WTC11 (cell line): ENCODE measurements at regions not wholly inside any gene's neighbourhood (a gene's known extent, or its start where the extent isn't known, plus 50 kb on each side); places are given as distances from the start of the nearest gene placed in this dataset.

Experiments
- ATAC-seq: fragments of 200-7000 bp; cut with Tn5 transposase; 2 replicates; pipeline ENCODE4 v1.10.0; 2021; ENCODE audit warnings: mild to moderate bottlenecking, moderate library complexity
- CTCF ChIA-PET: fragments of 300-600 bp; sonication (Branson Sonifier 250); formaldehyde crosslinking; loops from one replicate; lab custom pipeline; 2021; ENCODE audit warnings: antibody characterized with exemption; lab: Charles Lee
- POLR2A ChIA-PET: fragments of 350-600 bp; sonication (Branson Sonifier 250); formaldehyde crosslinking; loops from one replicate; lab custom pipeline; 2021; ENCODE audit warnings: antibody characterized with exemption; lab: Charles Lee
- DNase-seq: peaks from one replicate; pipeline ENCODE4 v3.0.0; 2021; ENCODE audit warnings: low spot score
- H3K27ac Mint-ChIP-seq: 2 replicates; pipeline ENCODE4 v1.8.0; 2021; ENCODE audit warnings: mixed read lengths
- H3K27me3 Mint-ChIP-seq: 2 replicates; pipeline ENCODE4 v1.8.0; 2021; ENCODE audit warnings: low read depth, mild to moderate bottlenecking, moderate library complexity, mixed read lengths
- H3K36me3 Mint-ChIP-seq: 2 replicates; pipeline ENCODE4 v1.8.0; 2021; ENCODE audit warnings: mixed read lengths
- H3K4me1 Mint-ChIP-seq: 2 replicates; pipeline ENCODE4 v1.8.0; 2022; ENCODE audit warnings: mixed read lengths
- H3K4me3 Mint-ChIP-seq: 2 replicates; pipeline ENCODE4 v1.8.0; 2021; ENCODE audit warnings: mild to moderate bottlenecking, moderate library complexity, mixed read lengths
- H3K9me3 Mint-ChIP-seq: 2 replicates; pipeline ENCODE4 v1.8.0; 2021; ENCODE audit warnings: mixed read lengths
- CREM ChIP-seq: sonication (generic); formaldehyde crosslinking; IDR thresholded peaks from 2 replicates; pipeline ENCODE4 v1.8.1; 2022; ENCODE audit warnings: mild to moderate bottlenecking, missing genetic modification reagents, moderate library complexity
- EMX1 ChIP-seq: fragments of 250-450 bp; sonication (Bioruptor Pico); IDR thresholded peaks from 2 replicates; pipeline ENCODE4 v1.8.0; 2021; ENCODE audit warnings: mild to moderate bottlenecking
- GRHL2 ChIP-seq: fragments of 250-450 bp; sonication (Bioruptor Pico); IDR thresholded peaks from 2 replicates; pipeline ENCODE4 v1.8.0; 2022; ENCODE audit warnings: mild to moderate bottlenecking, moderate library complexity; ENCODE audit not compliant: insufficient replicate concordance, severe bottlenecking
- HMGA2 ChIP-seq: fragments of 250-450 bp; sonication (Bioruptor Pico); IDR thresholded peaks from 2 replicates; pipeline ENCODE4 v1.4.0; 2021; ENCODE audit warnings: mild to moderate bottlenecking, moderate library complexity
- JAZF1 ChIP-seq: fragments of 250-450 bp; sonication (Bioruptor Pico); IDR thresholded peaks from 2 replicates; pipeline ENCODE4 v1.9.0; 2021; ENCODE audit warnings: moderate library complexity, mild to moderate bottlenecking, inconsistent platforms
- KAT7 ChIP-seq: sonication (generic); formaldehyde crosslinking; IDR thresholded peaks from 2 replicates; pipeline ENCODE4 v1.8.1; 2023; ENCODE audit warnings: missing genetic modification reagents, mild to moderate bottlenecking, borderline replicate concordance
- MYBL2 ChIP-seq: sonication (generic); formaldehyde crosslinking; IDR thresholded peaks from 2 replicates; pipeline ENCODE4 v1.8.1; 2023; ENCODE audit warnings: mild to moderate bottlenecking, moderate library complexity, missing genetic modification reagents
- NFATC4 ChIP-seq: fragments of 250-450 bp; sonication (Bioruptor Pico); IDR thresholded peaks from 2 replicates; pipeline ENCODE4 v1.9.0; 2021; ENCODE audit warnings: mild to moderate bottlenecking
- NFYB ChIP-seq: sonication (generic); formaldehyde crosslinking; conservative IDR thresholded peaks from 2 replicates; pipeline ENCODE4 v1.8.0; 2022; ENCODE audit warnings: low read depth, missing genetic modification reagents
- PRRX2 ChIP-seq: fragments of 250-450 bp; sonication (Bioruptor Pico); IDR thresholded peaks from 2 replicates; pipeline ENCODE4 v1.8.0; 2021; ENCODE audit warnings: mild to moderate bottlenecking
- SP1 ChIP-seq: sonication (generic); formaldehyde crosslinking; conservative IDR thresholded peaks from 2 replicates; pipeline ENCODE4 v1.8.1; 2022; ENCODE audit warnings: missing genetic modification reagents
- ZBTB21 ChIP-seq: sonication (generic); formaldehyde crosslinking; IDR thresholded peaks from 2 replicates; pipeline ENCODE4 v1.8.1; 2023; ENCODE audit warnings: mild to moderate bottlenecking, missing genetic modification reagents, borderline replicate concordance
- ZNF121 ChIP-seq: sonication (generic); formaldehyde crosslinking; IDR thresholded peaks from 2 replicates; pipeline ENCODE4 v1.8.0; 2023; ENCODE audit warnings: missing genetic modification reagents
- ZNF219 ChIP-seq: sonication (generic); formaldehyde crosslinking; IDR thresholded peaks from 2 replicates; pipeline ENCODE4 v1.8.0; 2023; ENCODE audit warnings: missing genetic modification reagents, mild to moderate bottlenecking, borderline replicate concordance
- ZNF232 ChIP-seq: sonication (generic); formaldehyde crosslinking; IDR thresholded peaks from 2 replicates; pipeline ENCODE4 v1.8.0; 2022; ENCODE audit warnings: mild to moderate bottlenecking, missing genetic modification reagents
- ZNF317 ChIP-seq: sonication (generic); formaldehyde crosslinking; IDR thresholded peaks from 2 replicates; pipeline ENCODE4 v1.8.1; 2023; ENCODE audit warnings: low read depth, mild to moderate bottlenecking, moderate library complexity, missing genetic modification reagents, borderline replicate concordance
- TF ChIP-seq, protein P1 (sequence below): sonication (generic); formaldehyde crosslinking; IDR thresholded peaks from 2 replicates; pipeline ENCODE4 v1.8.1; 2023; ENCODE audit warnings: mild to moderate bottlenecking, missing genetic modification reagents, moderate library complexity
- TF ChIP-seq, protein P2 (sequence below): sonication (generic); formaldehyde crosslinking; IDR thresholded peaks from 2 replicates; pipeline ENCODE4 v1.8.0; 2022; ENCODE audit warnings: mild to moderate bottlenecking, missing genetic modification reagents
- TF ChIP-seq, protein P3 (sequence below): sonication (generic); formaldehyde crosslinking; IDR thresholded peaks from 2 replicates; pipeline ENCODE4 v1.8.1; 2023; ENCODE audit warnings: mild to moderate bottlenecking, moderate library complexity, missing genetic modification reagents
- TF ChIP-seq, protein P4 (sequence below): fragments of 250-450 bp; sonication (Bioruptor Pico); conservative IDR thresholded peaks from 2 replicates; pipeline ENCODE4 v1.9.0; 2021; ENCODE audit warnings: mild to moderate bottlenecking
- TF ChIP-seq, protein P5 (sequence below): sonication (generic); formaldehyde crosslinking; IDR thresholded peaks from 2 replicates; pipeline ENCODE4 v1.8.1; 2022; ENCODE audit warnings: mild to moderate bottlenecking, missing genetic modification reagents, moderate library complexity, borderline replicate concordance
- TF ChIP-seq, protein P6 (sequence below): sonication (generic); formaldehyde crosslinking; IDR thresholded peaks from 2 replicates; pipeline ENCODE4 v1.8.0; 2023; ENCODE audit warnings: missing genetic modification reagents
- TF ChIP-seq, protein P7 (sequence below): sonication (generic); formaldehyde crosslinking; IDR thresholded peaks from 2 replicates; pipeline ENCODE4 v1.8.0; 2022; ENCODE audit warnings: missing genetic modification reagents

DNA sequence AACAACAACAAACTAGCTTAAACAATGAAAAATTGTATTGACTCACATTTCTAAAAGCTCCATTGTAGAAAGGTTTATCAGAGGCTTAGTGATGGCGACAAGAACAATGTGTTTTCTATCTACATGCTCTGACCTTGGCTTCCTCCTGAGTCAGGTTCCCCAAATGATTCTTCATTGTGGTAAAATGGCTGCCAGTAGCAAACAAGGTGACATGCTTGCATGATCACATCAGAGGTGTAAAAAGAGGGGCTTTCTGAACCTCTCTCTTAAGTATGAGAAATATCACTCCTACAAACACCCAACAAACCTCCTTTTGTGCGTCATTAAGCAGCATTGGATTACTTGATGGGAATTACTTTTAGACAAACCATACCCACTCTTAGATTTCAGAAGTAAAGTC lies 252.4 kb upstream of the SYT1 start (continued):
- TF ChIP-seq ZNF219 (CRISPR knock-in tag) = no peak
- TF ChIP-seq, protein P1, sequence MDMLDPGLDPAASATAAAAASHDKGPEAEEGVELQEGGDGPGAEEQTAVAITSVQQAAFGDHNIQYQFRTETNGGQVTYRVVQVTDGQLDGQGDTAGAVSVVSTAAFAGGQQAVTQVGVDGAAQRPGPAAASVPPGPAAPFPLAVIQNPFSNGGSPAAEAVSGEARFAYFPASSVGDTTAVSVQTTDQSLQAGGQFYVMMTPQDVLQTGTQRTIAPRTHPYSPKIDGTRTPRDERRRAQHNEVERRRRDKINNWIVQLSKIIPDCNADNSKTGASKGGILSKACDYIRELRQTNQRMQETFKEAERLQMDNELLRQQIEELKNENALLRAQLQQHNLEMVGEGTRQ (CRISPR knock-in tag) = no peak
- no peak for TF ChIP-seq GRHL2 (CRISPR knock-in tag)
- no peak for TF ChIP-seq KAT7 (CRISPR knock-in tag)
- TF ChIP-seq PRRX2 (CRISPR knock-in tag) = no peak
- TF ChIP-seq, protein P2, sequence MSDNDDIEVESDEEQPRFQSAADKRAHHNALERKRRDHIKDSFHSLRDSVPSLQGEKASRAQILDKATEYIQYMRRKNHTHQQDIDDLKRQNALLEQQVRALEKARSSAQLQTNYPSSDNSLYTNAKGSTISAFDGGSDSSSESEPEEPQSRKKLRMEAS = no peak
- TF ChIP-seq, protein P3, sequence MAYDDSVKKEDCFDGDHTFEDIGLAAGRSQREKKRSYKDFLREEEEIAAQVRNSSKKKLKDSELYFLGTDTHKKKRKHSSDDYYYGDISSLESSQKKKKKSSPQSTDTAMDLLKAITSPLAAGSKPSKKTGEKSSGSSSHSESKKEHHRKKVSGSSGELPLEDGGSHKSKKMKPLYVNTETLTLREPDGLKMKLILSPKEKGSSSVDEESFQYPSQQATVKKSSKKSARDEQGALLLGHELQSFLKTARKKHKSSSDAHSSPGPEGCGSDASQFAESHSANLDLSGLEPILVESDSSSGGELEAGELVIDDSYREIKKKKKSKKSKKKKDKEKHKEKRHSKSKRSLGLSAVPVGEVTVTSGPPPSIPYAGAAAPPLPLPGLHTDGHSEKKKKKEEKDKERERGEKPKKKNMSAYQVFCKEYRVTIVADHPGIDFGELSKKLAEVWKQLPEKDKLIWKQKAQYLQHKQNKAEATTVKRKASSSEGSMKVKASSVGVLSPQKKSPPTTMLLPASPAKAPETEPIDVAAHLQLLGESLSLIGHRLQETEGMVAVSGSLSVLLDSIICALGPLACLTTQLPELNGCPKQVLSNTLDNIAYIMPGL (CRISPR knock-in tag) = no peak
- TF ChIP-seq, protein P4, sequence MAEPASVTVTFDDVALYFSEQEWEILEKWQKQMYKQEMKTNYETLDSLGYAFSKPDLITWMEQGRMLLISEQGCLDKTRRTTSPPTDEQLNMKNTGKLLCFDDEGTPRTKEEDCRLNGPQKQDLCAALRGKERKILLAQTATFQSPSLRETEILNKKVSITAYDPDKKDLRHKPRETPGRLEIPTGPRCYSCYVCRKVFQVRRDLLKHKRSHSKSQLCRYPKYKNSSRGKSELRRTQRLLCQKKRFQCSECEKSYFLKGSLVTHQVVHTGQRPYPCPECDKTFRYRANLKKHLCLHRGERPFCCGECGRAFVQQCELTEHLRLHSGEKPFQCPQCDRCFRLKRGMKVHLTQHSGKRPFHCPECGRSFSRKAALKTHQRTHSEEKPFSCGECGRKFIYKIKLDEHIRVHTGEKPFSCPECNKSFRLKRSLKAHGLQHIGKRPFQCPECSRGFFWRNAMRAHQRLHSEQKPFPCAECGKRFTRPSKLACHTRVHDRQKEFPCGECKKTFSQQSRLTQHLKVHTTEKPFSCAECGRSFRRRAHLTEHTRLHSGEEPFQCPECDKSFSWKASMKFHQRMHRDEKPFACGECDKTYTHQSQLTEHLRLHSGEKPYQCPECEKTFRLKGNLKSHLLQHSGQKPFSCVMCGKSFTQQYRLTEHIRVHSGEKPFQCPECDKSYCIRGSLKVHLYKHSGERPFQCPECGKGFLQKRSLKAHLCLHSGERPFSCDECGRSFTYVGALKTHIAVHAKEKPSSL = no peak

DNA sequence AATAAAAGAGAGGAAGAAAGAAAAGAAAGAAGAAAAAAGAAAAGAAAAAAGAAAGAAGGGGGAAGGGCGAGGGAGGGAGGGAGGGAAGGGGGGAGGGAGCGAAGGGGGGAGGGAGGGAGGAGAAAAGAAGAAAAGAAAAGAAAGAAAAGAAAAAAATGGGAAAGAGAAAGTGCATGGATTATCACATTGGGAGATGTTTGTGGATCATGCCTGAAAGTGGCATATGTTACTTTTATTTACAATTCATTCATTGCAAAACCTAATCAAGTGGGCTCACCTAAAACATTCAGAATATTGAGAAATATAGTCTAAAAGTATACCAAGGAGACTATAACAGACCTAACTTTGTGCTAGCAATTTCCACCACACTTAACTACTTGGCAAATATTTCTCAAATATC lies 246.9 kb upstream of the SYT1 start:
- TF ChIP-seq MYBL2 (CRISPR knock-in tag) (no peak), HMGA2 (CRISPR knock-in tag) (no peak), NFYB (CRISPR knock-in tag) (no peak), ZNF232 (CRISPR knock-in tag) (no peak), EMX1 (CRISPR knock-in tag) (no peak), ZNF121 (CRISPR knock-in tag) (no peak), SP1 (CRISPR knock-in tag) (no peak), NFATC4 (CRISPR knock-in tag) (no peak), CREM (CRISPR knock-in tag) (no peak), ZBTB21 (CRISPR knock-in tag) (no peak), JAZF1 (CRISPR knock-in tag) (no peak), ZNF317 (CRISPR knock-in tag) (no peak), PRRX2 (CRISPR knock-in tag) (no peak)
- TF ChIP-seq, protein P5, sequence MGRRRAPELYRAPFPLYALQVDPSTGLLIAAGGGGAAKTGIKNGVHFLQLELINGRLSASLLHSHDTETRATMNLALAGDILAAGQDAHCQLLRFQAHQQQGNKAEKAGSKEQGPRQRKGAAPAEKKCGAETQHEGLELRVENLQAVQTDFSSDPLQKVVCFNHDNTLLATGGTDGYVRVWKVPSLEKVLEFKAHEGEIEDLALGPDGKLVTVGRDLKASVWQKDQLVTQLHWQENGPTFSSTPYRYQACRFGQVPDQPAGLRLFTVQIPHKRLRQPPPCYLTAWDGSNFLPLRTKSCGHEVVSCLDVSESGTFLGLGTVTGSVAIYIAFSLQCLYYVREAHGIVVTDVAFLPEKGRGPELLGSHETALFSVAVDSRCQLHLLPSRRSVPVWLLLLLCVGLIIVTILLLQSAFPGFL = no peak
- TF ChIP-seq, protein P6, sequence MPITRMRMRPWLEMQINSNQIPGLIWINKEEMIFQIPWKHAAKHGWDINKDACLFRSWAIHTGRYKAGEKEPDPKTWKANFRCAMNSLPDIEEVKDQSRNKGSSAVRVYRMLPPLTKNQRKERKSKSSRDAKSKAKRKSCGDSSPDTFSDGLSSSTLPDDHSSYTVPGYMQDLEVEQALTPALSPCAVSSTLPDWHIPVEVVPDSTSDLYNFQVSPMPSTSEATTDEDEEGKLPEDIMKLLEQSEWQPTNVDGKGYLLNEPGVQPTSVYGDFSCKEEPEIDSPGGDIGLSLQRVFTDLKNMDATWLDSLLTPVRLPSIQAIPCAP = no peak
- TF ChIP-seq, protein P7, sequence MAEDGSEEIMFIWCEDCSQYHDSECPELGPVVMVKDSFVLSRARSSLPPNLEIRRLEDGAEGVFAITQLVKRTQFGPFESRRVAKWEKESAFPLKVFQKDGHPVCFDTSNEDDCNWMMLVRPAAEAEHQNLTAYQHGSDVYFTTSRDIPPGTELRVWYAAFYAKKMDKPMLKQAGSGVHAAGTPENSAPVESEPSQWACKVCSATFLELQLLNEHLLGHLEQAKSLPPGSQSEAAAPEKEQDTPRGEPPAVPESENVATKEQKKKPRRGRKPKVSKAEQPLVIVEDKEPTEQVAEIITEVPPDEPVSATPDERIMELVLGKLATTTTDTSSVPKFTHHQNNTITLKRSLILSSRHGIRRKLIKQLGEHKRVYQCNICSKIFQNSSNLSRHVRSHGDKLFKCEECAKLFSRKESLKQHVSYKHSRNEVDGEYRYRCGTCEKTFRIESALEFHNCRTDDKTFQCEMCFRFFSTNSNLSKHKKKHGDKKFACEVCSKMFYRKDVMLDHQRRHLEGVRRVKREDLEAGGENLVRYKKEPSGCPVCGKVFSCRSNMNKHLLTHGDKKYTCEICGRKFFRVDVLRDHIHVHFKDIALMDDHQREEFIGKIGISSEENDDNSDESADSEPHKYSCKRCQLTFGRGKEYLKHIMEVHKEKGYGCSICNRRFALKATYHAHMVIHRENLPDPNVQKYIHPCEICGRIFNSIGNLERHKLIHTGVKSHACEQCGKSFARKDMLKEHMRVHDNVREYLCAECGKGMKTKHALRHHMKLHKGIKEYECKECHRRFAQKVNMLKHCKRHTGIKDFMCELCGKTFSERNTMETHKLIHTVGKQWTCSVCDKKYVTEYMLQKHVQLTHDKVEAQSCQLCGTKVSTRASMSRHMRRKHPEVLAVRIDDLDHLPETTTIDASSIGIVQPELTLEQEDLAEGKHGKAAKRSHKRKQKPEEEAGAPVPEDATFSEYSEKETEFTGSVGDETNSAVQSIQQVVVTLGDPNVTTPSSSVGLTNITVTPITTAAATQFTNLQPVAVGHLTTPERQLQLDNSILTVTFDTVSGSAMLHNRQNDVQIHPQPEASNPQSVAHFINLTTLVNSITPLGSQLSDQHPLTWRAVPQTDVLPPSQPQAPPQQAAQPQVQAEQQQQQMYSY (CRISPR knock-in tag) = no peak
- Mint-ChIP-seq H3K27ac (no peak overlapping the region), H3K36me3 (no peaks in the 10 kb centered on the region), H3K4me3 (no peak overlapping the region), H3K27me3 (no peaks in the 10 kb centered on the region; the same call in 1 of the 2 replicates), H3K9me3 (peaks cover 9% of the 10 kb centered on the region), H3K4me1 (no peaks in the 10 kb centered on the region)
- ATAC-seq = no peak
- no peak for DNase-seq
- CTCF ChIA-PET = no interaction called here
- POLR2A ChIA-PET = interaction anchor here (0.6 kb wide), 1 partner anchor 84 kb away, joined by 3 read pairs; no protein-coding TSS in a partner anchor
